GM23338 (cell line): ENCODE measurements at regions not wholly inside any gene's neighbourhood (a gene's known extent, or its start where the extent isn't known, plus 50 kb on each side); places are given as distances from the start of the nearest gene placed in this dataset.
A peak's percentile ranks its signal among the peaks of the same experiment; 100 is the strongest.

Experiments
- ATAC-seq: fragments of 200-7000 bp; cut with Tn5 transposase; 3 replicates; pipeline ENCODE4 v1.9.1; 2020
- DNase-seq: peaks from one replicate; pipeline ENCODE4 v3.0.0-alpha.2; 2015; ENCODE audit warnings: low spot score
- H2AFZ ChIP-seq: fragments of 200-600 bp; sonication (generic); 2 replicates; pipeline ENCODE4 v1.8.0; 2016; ENCODE audit warnings: antibody characterized with exemption, mild to moderate bottlenecking, moderate library complexity
- H3F3A ChIP-seq: fragments of 200-600 bp; sonication (generic); replicated peaks from 2 replicates; pipeline ENCODE4 v1.8.0; 2017; ENCODE audit warnings: antibody characterized with exemption, mixed run types, low read depth
- H3K27ac ChIP-seq: fragments of 200-600 bp; sonication (generic); 2 replicates; pipeline ENCODE4 v1.6.1; 2016; ENCODE audit warnings: low read depth
- H3K27me3 ChIP-seq: fragments of 200-600 bp; sonication (generic); 2 replicates; pipeline ENCODE4 v1.8.0; 2016; ENCODE audit warnings: mild to moderate bottlenecking, mixed run types, moderate library complexity; ENCODE audit not compliant: insufficient read depth
- H3K36me3 ChIP-seq: fragments of 200-600 bp; sonication (generic); 2 replicates; pipeline ENCODE4 v1.8.0; 2016; ENCODE audit warnings: mild to moderate bottlenecking; ENCODE audit not compliant: insufficient read depth
- H3K4me1 ChIP-seq: fragments of 200-600 bp; sonication (generic); 2 replicates; pipeline ENCODE4 v1.8.0; 2016; ENCODE audit warnings: mild to moderate bottlenecking, moderate library complexity; ENCODE audit not compliant: insufficient read depth
- H3K4me2 ChIP-seq: fragments of 200-600 bp; sonication (generic); 2 replicates; pipeline ENCODE4 v1.7.1; 2017; ENCODE audit warnings: mixed run types
- H3K4me3 ChIP-seq: fragments of 200-600 bp; sonication (generic); 2 replicates; pipeline ENCODE4 v1.6.1; 2016; ENCODE audit warnings: mixed run types
- H3K79me2 ChIP-seq: fragments of 200-600 bp; sonication (generic); replicated peaks from 2 replicates; pipeline ENCODE4 v1.8.0; 2017; ENCODE audit warnings: mild to moderate bottlenecking; ENCODE audit not compliant: insufficient read depth
- H3K9me2 ChIP-seq: fragments of 200-600 bp; sonication (generic); 2 replicates; pipeline ENCODE4 v1.8.0; 2017; ENCODE audit not compliant: insufficient read depth
- H4K20me1 ChIP-seq: fragments of 200-600 bp; sonication (generic); replicated peaks from 2 replicates; pipeline ENCODE4 v1.8.0; 2017; ENCODE audit warnings: mild to moderate bottlenecking; ENCODE audit not compliant: insufficient read depth
- H3K27ac Mint-ChIP-seq: 2 replicates; pipeline ENCODE4 v1.8.0; 2020; ENCODE audit warnings: inconsistent platforms, mild to moderate bottlenecking, moderate library complexity, mixed read lengths
- H3K27me3 Mint-ChIP-seq: 3 replicates; pipeline ENCODE4 v1.8.0; 2022; ENCODE audit warnings: low read depth, mild to moderate bottlenecking, moderate library complexity, mixed read lengths, inconsistent platforms; ENCODE audit not compliant: insufficient read depth, poor library complexity
- H3K36me3 Mint-ChIP-seq: 3 replicates; pipeline ENCODE4 v1.8.0; 2021; ENCODE audit warnings: low read depth, mild to moderate bottlenecking, inconsistent platforms, moderate library complexity, mixed read lengths
- H3K4me1 Mint-ChIP-seq: 3 replicates; pipeline ENCODE4 v1.8.0; 2020; ENCODE audit warnings: mild to moderate bottlenecking, inconsistent platforms, mixed read lengths
- H3K4me3 Mint-ChIP-seq: 3 replicates; pipeline ENCODE4 v1.8.0; 2021; ENCODE audit warnings: moderate library complexity, mild to moderate bottlenecking, inconsistent platforms, mixed read lengths
- H3K9me3 Mint-ChIP-seq: 3 replicates; pipeline ENCODE4 v1.8.0; 2020; ENCODE audit warnings: moderate library complexity, mild to moderate bottlenecking, inconsistent platforms, mixed read lengths
- CREB1 ChIP-seq: fragments of 250-450 bp; sonication (Bioruptor Pico); IDR thresholded peaks from 2 replicates; pipeline ENCODE4 v1.5.0; 2020; ENCODE audit warnings: low read depth, mild to moderate bottlenecking, moderate library complexity
- EZH2 ChIP-seq: fragments of 200-600 bp; sonication (generic); IDR thresholded peaks from one replicate; pipeline ENCODE4 v1.8.0; 2017; ENCODE audit warnings: antibody characterized with exemption, mild to moderate bottlenecking, low read depth; ENCODE audit not compliant: unreplicated experiment
- EZH2phosphoT487 ChIP-seq: fragments of 200-600 bp; sonication (generic); IDR thresholded peaks from one replicate; pipeline ENCODE4 v1.8.1; 2018; ENCODE audit warnings: antibody characterized with exemption; ENCODE audit not compliant: unreplicated experiment
- JUNB ChIP-seq: IDR thresholded peaks from one replicate; pipeline ENCODE4 v1.6.1; 2016; ENCODE audit warnings: antibody characterized with exemption; ENCODE audit not compliant: unreplicated experiment
- POLR2AphosphoS5 ChIP-seq: IDR thresholded peaks from 2 replicates; pipeline ENCODE4 v1.6.1; 2016; ENCODE audit warnings: antibody characterized with exemption, low read depth
- REST ChIP-seq: IDR thresholded peaks from one replicate; pipeline ENCODE4 v1.6.1; 2018; ENCODE audit warnings: antibody characterized with exemption; ENCODE audit not compliant: unreplicated experiment
- STAT1 ChIP-seq: IDR thresholded peaks from one replicate; pipeline ENCODE4 v1.6.1; 2016; ENCODE audit warnings: antibody characterized with exemption; ENCODE audit not compliant: unreplicated experiment
- ZNF114 ChIP-seq: fragments of 250-450 bp; sonication (Bioruptor Pico); IDR thresholded peaks from 2 replicates; pipeline ENCODE4 v1.5.0; 2020; ENCODE audit warnings: mild to moderate bottlenecking, moderate library complexity
- ZNF331 ChIP-seq: fragments of 250-450 bp; sonication (Bioruptor Pico); IDR thresholded peaks from 2 replicates; pipeline ENCODE4 v1.5.0; 2020; ENCODE audit warnings: low read depth, mild to moderate bottlenecking, moderate library complexity
- ZNF462 ChIP-seq: fragments of 250-450 bp; sonication (Bioruptor Pico); IDR thresholded peaks from 2 replicates; pipeline ENCODE4 v1.5.0; 2020; ENCODE audit warnings: mild to moderate bottlenecking, moderate library complexity

- no peak overlapping the region for H3K27ac Mint-ChIP-seq
Measured at GRCh38 chr6:150514806-150515380, 84.8 kb upstream of the PLEKHG1 start.

More at GRCh38 chr6:150514806-150515380, 84.8 kb upstream of the PLEKHG1 start:
- TF ChIP-seq REST (no peak), ZNF114 (CRISPR knock-in tag) (no peak), ZNF462 (no peak), JUNB (no peak), ZNF331 (no peak), POLR2AphosphoS5 (no peak), CREB1 (no peak), EZH2 (no peak), EZH2phosphoT487 (no peak), STAT1 (no peak)
- Mint-ChIP-seq H3K4me1 (peaks cover 2% of the 10 kb centered on the region; the same call in 1 of the 3 replicates), H3K27me3 (peaks cover 4% of the 10 kb centered on the region), H3K36me3 (no peaks in the 10 kb centered on the region), H3K9me3 (no peaks in the 10 kb centered on the region), H3K4me3 (no peak overlapping the region)
- no peak overlapping the region for H3K4me2 ChIP-seq
- no peaks in the 10 kb centered on the region for H3K36me3 ChIP-seq
- ATAC-seq (no peak), DNase-seq (no peak)
- no peaks in the 10 kb centered on the region for H3K27me3 ChIP-seq
- no peaks in the 10 kb centered on the region for H3F3A ChIP-seq
- no peaks in the 10 kb centered on the region for H3K79me2 ChIP-seq
- H4K20me1 ChIP-seq: no peaks in the 10 kb centered on the region
- H3K4me1 ChIP-seq: no peaks in the 10 kb centered on the region
- H3K4me3 ChIP-seq: no peak overlapping the region
- peak overlapping the region; percentile 13; the same call in 1 of the 2 replicates for H2AFZ ChIP-seq
- no peak overlapping the region for H3K27ac ChIP-seq
- H3K9me2 ChIP-seq: no peaks in the 10 kb centered on the region; the same call in none of the 2 replicates
